T-helper 1 cell treated with Interleukin-12 subunit alpha and Interleukin-12 subunit beta and Interleukin-4 antibody, amounts not matched to agents 30 ng/mL and 1 ng/mL, for 36 hours (primary cell): ENCODE measurements at regions not wholly inside any gene's neighbourhood (a gene's known extent, or its start where the extent isn't known, plus 50 kb on each side); places are given as distances from the start of the nearest gene placed in this dataset.

Experiments
- intact Hi-C: fragments of 100-400 bp; cut with micrococcal nuclease; formaldehyde crosslinking; loops from one replicate; pipeline ENCODE4 v1.15.1; 2024

DNA sequence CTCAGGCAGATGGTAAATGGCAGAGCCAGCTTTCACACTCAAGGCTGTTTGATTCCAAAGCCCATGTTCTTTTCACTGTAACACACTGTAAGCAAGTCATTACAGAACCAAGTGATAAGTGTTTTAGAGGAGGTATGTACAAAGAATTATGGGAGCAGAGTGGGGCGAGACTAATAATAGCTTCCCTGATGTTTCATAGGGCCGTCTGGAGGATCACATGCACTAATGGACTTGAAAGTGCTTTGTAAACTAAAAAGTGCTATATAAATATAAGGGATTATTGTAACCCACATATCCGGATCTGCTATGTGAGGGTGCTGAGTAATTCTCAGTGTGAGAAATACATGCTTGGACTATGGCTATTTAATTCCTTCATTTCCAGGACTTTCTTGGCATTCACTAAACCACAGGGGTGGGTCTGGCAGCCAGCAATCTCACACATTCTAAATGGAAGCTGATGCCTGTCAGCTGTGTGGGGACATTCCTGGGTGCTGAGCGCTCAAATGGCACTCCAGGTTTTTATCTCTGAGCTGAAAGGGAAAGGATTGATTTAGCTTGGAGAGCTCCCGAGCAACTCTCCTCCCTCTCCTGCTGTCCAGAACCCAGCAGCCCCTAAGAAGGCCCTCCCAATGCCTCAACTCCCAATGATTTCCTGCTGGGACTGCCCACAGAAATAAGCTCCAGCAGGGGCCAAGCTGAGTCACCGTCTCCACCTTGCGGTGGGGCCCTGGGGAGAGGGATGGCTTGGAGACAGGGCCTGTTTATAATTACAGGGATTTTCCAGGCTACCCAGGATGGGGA, 222.8 kb downstream of the SOX11 start:
- intact Hi-C loops = loop anchor here (5.0 kb wide), 1 partner anchor 1953 kb away; no protein-coding TSS in a partner anchor

DNA sequence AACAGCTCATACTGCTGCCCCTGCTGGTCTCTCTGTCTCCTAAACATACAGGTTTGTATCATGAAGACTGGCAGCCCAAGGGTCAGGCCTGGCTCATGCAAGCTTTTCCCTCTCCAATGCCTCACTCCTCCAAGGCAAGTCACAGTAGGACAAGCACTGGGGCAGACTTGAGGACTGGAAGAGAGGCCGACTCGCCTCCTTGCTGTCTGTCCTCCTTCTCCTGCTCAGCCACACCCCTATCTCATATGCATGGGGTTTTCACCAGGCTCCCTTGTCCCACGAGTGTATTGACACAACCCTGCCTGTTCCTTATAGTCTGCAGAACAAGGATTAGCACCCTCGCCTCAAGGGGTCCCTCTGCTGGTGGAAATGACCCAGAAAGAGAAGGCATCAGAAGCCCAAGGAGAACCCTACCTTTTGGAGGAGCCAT, 223.7 kb downstream of the SOX11 start:
- intact Hi-C loops = loop anchor here (5.0 kb wide), 1 partner anchor 1954 kb away; no protein-coding TSS in a partner anchor

DNA sequence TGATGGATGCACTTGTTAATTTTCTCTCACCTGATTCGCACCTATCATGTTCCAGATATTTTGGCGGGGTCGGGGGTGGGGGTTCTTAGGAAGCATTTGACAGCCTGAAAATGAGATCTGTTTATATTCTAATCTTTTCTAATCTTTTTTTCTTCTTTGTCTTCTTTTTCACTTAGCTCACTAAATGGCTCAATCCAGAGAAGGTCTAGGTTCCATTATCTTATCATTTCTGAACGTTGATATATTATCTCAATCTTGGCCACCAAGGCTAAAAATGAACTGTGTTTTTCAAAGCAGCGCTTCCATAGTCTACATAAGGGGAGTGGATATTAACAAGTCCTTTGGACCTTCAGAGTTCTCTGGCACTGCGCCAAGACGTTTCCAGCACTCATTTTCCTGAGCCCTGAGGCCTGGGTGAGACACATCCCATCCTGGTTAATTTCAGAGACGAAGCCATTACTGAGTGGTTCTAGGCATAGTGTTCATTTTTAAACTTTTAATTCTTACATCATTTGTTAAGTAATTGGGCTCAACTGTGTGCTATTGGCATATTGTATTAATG, 229.0 kb downstream of the SOX11 start:
- intact Hi-C loops = no loop called here

DNA sequence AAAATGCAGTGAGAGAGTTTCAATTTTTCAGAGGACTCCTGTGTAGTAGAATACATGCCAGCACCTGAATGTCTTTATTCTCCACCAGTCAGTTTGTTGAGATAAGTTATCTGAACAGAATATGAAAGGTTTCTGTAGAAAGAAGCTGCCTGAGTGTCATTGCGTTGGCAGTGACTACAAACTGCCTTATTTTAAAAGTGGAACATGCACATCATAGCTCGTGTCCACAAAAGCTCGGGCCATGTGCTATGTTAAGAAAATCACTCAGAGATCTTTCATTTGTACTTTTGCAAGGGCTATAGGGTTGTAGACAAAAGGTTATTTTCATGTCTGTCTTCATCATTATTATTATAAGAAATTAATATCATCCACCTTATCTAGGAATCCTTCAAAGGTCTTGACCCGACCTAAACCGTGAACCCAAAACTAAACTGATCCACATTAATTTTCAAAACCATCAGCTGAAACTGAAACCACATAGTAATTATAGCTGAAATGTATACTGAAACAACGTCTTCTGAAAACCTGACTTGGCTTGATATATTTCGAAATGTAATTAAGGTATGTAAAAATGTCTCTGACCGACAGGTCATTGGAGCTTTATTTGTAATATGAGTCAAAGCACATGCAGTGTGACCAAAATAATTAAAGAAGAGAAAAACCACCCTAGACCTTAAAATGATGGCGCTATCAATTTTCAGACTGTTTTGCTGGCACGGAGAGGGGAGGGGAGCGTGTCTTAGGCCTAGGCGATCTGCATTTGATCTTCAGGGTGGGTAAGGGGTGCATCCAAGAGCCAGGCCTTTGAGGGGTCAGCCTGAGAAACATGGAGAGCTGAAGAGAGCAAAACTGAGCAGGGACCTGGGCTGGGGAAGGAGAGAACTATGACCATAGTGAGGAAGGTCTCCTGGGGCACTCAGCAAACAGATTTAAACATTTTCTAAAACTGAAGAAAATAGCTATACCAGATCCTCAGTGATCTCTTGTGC, 232.1 kb downstream of the SOX11 start:
- intact Hi-C loops = no loop called here

DNA sequence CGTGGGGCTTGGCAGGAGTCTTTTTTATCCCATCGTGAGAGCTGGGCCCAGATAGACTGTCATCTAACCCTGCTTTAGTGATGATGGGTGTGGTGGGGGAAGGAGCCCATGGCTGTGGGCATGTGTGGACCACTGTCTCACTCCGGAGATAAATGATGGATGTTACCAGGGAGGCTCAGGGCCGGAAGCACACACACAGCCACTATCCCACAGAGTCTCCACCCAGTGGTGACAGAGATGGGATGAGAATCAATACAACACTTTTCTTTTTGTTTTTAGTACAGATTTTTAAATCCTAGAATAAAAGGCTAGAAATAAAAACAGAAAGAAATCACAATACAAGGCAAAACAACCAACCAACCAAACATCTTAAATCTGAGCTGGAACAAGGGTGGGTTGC, 233.4 kb downstream of the SOX11 start:
- intact Hi-C loops = no loop called here

DNA sequence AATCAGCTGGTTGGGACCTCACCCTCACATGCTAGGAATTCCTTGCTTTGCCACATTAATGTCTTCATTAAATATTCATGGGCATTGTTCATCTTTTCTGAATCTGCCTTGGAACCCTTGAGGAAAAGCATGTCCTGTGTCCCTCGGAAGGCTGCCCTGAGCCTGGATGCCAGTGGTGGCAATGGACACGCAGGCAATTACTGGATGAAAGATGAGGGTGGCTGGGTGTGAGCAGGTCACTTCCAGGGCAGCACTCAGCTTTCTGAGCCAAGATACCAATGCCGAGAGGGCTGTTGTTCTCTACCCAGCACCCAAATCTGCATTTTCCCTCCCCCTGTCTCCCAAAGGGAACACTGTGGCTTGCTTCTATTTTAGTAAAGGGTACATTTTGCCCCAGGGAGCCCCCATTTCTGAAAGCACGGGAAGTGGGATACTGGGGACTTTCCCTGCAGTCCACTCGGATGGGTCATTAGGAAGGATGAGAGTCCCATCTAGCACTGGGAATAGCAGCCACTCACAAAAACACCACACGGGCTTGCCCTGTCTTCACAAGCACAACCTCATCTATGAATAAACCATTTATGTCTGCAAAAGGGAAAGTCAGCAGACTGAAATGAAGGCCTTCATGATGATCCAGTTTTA, 234.8 kb downstream of the SOX11 start:
- intact Hi-C loops = no loop called here

DNA sequence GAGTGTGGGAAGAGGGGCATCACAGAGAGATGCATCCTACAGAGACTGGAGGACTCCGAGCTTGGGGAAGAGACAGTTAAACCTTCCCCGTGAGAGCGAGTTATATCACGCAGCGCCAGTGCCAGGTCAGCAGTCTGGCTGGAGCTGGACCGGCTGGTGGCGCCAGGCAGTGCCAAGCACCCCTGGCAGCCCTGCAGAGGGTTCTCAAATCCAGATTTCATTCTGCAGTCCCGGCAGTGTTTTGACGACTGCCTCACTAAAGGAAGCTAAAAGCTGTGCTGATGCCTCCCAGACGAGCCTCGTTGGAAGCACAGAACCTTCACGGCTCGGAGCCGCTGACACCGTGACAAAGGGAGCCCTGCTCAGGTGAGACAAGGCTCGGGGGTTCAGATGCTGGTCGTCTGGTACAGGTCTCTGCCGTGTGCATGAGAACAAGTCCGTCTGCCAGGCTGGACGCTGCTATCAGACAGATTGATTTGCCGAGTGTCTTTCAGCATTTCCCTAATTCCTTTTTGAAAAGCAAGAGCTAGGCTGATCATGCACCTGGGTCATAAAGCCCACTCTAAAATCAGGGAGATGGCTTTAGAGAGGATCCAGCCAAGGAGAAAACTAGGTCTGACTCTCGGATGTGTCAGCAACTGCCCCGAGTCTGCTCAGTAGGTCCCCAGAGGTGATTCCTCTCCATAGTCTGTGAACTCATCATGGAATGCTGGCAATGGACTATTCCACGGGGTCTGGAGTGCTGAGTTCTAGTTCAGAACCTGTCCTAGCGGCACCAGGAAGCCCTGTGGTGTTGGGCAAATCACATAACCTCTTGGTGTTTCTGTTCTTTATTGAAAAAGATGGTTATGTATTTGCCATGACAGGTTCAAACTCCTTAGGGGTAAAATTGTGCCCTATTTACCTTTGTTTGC, 240.6 kb downstream of the SOX11 start:
- intact Hi-C loops = no loop called here

DNA sequence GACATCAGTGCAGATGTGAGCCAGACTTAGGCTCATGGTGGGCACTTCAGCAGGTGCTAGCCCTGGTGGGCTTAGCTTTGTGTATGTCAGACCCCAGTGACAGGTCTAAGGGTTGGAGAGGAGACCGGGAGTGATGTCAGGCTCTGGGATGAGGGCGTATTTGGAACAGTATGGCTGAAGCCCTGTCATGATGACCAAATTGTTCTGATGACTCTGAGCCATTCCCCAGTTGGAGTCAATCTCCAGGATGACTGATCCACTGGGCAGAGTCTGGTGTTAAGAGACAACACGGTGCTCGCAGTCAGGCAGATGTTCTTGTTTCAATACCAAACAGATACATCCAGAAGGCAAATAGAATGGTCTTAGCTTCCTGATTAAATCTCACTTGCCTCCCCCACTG, 241.5 kb downstream of the SOX11 start:
- intact Hi-C loops = no loop called here

DNA sequence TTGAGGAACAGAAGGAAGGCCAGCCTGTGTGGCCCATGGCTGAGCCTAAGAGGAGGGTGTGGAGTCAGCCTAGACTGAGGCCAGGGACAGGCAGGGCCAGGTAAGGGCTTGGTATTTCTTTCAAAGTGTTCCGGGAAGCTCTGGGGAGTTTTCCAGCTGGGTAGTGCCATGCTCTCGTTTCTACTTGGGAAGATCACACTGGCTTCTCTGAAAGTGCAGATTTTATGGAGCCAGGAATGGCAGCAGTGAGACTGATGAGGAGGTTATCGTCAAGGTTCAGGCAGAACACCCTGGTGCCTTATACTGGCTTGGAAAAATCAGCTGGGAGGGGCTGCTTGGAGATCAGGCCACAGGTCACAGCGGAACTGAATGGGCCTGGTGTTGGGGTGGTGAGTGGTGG, 245.1 kb downstream of the SOX11 start:
- intact Hi-C loops = no loop called here

DNA sequence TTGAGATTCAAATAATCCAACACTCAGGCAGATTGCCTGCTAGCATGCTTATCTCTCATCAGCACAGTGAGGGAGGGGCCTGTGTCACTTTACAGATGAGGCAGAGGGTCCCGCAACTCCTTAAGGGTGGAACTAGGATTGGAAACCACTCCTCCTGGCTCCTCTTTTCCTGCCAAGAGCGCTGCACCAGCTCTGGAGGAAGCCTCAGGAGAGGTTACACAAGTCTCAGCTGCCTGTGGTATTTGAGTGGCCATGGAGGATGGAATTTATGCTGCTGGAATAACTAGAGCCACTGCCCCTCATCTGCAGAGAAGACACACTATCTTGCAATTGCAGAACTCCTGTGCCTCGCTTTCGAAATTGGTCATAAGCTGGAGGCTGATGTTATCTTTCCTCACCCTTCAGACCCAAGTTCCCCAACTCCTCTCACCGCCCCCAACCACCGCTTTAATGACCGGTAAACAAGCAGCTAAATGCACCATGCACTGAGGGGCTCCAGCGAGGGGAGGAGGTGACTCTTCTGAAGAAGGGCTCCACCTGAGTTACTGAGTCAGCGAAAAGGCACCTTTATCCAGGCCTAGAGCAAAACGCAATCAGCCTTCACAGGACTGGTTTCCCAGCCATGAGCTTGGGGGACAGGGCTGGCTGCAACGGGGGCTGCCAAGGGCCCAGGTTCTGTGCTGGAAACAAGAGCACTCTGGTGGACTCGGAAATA, 245.8 kb downstream of the SOX11 start:
- intact Hi-C loops = no loop called here

DNA sequence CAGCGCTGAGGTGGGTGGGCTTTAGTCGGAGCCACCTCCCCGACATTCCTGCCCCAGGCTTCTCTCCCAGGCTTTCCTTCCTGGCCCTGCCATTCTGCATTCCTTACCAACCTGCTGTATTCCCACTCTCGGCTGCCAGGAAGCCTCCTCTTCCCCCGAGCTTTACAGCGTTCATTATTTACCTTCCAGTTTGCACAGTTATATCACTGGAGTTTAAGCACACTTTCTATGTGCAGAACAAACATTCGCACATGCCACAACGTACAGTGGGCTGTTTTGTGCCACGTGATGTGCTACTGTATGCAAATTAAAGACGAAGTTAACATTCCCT, 246.3 kb downstream of the SOX11 start:
- intact Hi-C loops = no loop called here

DNA sequence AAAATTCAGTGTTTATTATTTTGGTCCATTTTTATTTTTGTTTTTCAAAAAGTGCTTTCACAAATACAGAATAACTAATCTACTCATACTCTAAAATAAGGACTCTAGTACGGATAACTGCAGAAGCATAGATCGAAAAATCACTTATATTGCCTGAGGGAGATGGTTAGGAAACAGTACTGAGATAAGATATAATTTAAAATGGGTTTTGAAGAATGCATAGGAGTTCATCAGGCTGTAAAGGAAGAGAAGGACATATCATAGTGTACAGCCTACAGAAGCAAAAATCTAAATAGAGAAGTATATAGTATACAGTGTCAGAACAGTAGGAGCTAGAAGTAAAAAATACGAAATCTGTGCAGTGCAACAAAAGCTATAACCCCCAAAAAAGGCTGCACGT, 247.4 kb downstream of the SOX11 start:
- intact Hi-C loops = no loop called here

DNA sequence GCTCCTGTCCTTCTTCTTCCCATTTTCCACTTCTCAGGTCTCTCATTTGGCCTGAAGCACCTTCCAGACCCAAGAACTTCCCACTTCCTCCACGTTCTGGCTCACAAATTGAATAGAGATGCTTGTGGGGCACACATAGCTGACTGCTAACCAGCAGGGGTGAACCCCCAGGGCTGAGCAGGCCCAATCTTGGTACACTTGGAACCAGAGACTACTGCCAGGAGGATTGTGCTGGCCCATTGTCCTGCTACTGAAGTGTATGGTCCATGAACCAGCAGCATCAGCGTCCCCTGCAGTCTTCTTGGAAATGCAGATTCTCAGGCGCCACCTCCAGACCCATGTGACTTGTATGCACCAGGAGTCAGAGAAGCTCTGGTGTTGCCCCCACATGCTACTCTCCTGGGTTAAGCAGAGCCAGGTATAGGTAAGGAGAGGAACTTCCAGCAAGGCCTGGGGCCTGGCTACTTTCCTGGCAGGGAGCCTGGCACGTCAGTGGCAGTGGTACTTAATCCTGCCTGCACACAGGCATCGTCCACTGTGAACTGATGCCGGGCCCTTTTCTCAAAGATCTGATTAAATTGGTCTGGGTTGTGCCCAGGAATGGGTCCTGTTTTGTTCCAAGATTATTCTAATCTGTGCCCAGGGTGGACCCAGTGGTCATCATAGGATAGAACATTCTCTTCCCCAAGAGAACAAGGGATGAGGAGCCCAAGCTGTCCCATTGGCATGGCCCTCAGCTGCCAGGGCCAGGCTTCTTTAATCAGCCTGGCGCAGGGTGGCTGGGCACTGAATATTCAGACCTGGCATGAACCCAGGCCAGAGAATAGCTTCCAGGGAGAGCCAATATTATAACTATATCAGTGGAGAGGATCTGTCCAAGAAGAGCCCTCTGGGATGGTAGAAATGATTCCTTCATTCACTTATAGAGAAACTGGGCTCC, 248.7 kb downstream of the SOX11 start:
- intact Hi-C loops = no loop called here

DNA sequence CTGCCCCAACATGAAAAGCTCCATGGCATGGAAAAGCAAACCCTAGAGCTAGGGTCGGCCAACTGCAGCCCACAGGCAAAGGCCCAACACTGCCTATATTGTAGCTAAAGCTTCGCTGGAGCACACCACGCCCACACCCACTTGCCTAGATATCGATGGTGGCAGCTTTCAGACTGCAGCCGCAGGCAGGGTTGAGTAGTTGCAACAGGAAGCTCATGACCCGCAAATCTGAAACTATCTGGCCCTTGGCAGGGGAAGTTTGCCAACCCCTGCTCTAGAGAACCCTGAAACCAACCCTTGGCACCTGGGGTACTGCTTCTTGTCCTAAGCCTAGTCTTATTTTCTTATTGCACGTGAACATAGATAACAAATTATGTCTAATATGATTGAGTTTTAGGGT, 250.0 kb downstream of the SOX11 start:
- intact Hi-C loops = no loop called here

DNA sequence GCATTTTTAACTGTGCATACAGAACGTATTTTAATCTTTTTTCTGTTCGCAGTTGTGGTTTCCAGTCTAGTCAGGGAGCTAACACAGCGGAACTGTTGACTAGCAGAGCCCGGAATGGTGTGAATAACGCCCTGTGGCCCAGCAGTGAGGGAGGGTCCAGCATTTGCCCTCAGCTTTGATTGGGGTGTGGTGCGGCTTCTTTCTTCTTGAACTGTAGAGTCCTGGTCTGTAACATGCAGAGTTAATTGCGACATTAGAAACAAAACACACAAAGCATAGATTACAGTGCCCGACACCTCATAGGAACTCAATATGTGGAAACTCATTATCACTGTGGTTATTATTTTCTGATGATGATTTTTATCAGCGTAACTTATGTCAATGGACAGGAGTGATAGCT, 253.6 kb downstream of the SOX11 start:
- intact Hi-C loops = no loop called here

DNA sequence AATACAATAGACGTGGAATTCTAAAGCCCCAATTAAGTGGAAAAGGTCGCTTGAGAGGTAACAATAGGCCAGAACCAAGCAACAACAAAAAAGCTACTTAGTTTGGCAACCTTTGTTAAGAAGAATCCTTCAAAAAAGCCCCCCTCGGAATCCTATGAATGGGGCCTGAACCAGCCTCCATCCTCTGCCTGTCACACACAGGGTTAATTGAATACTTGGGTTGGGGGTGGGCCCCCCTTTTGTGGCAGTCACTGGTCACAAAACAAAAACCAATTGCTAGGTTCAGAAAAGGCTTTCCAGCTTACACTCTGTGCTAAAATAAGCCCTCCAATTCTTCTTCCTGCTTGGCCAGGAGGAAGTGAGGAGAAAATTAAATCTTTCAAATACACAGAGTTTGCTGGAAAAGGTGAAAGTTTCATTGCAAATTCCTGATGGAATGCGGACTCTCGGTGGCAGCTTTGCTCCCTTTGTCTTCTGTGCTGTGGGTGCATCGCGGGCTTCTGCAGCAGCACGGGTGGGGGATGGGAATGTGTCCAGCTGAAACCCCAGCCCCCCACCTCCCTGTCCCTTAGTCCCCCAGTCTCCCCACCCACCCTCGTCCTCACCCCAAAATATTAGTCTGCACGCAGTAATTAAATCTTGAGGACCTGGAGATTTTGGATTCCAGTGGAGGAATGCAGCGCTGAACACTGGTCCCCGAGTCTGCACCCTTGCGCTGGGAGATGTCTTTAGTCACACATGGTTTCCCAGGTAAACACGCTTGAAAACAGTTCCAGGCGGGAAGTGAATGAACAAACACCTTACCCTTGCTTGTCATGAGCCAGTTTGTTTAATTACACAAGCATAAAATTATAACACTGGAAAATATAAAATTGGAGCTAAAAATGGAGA, 254.3 kb downstream of the SOX11 start:
- intact Hi-C loops = no loop called here

DNA sequence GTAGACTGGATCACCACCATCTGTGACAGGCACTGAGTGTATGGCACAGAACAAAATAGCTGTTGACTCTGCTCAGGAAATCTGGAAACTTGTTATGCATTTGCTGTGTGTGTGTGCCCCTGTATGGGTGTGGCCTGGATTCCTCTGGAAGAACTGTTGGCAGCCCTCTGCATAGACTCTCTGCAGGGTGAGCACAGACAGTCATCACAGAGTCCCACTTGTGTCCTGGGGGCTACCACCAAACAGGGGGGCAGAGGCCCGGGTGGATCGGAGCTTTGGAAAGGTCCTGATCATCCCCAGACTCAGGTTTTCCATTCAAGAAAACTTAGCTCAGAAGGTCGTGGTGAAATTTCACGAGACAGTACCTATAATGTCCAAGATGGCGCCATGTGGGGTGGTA, 258.6 kb downstream of the SOX11 start:
- intact Hi-C loops = no loop called here

DNA sequence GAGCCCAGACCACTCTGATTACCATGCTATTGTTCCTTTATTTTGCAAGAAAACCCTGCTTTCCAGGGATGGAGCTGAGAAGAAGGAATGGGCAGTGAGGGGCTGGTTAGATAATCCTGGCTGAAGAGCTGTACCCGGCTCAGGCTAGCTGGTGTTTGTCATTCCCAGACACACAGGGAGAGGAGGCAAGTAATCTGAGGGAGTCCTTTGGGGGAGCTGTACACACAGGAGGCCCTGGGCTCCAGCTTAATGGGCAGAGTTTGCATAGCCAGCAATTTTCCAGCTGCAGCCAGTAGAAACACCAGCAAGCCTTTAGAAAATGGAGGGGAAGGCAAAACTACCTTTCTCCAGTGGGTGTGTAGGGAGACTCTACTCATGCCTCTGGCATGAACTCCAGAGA, 259.3 kb downstream of the SOX11 start:
- intact Hi-C loops = no loop called here
